ENCODE measurements at regions not wholly inside any gene's neighbourhood (a gene's known extent, or its start where the extent isn't known, plus 50 kb on each side); places are given as distances from the start of the nearest gene placed in this dataset.

DNA sequence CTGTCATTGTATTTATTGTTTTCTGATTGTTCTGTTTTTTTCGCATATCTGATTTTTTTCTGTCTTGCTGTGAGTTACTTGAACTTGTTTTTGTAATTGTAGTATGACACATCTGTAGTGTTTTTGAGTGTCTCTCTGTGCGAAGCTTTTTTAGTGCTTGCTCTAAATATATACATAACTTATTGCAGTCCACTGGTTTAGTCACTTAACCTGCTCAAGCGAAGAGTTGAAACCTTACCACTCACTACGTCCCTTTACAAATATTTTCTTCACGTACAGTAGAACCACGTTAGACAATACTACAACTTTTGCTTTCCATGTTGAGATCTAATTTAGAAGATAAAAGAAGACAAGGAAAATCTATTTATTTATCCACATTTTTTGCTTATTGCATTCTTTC, 713.0 kb upstream of the GRM7 start:
- no peak overlapping the region for H3K4me3 ChIP-seq
- no peaks in the 10 kb centered on the region for H3K27me3 ChIP-seq
- DNase-seq (ENCODE audit: low spot score in 2 of 2), result no peak
- H3K9me3 ChIP-seq, result peaks cover 0 to 5% of the 10 kb centered on the region in 2 donors
- H3K27ac ChIP-seq, result no peak overlapping the region
- H3K4me1 ChIP-seq, result no peaks in the 10 kb centered on the region
- TF ChIP-seq, protein P1, sequence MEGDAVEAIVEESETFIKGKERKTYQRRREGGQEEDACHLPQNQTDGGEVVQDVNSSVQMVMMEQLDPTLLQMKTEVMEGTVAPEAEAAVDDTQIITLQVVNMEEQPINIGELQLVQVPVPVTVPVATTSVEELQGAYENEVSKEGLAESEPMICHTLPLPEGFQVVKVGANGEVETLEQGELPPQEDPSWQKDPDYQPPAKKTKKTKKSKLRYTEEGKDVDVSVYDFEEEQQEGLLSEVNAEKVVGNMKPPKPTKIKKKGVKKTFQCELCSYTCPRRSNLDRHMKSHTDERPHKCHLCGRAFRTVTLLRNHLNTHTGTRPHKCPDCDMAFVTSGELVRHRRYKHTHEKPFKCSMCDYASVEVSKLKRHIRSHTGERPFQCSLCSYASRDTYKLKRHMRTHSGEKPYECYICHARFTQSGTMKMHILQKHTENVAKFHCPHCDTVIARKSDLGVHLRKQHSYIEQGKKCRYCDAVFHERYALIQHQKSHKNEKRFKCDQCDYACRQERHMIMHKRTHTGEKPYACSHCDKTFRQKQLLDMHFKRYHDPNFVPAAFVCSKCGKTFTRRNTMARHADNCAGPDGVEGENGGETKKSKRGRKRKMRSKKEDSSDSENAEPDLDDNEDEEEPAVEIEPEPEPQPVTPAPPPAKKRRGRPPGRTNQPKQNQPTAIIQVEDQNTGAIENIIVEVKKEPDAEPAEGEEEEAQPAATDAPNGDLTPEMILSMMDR (IDR thresholded peaks at IDR 0.05), result no peak
- TF ChIP-seq POLR2AphosphoS5 (IDR thresholded peaks at IDR 0.05) (no peak), POLR2A (IDR thresholded peaks at IDR 0.05) (no peak)
- no peaks in the 10 kb centered on the region for H3K36me3 ChIP-seq
- intact Hi-C loops (cut with DNase I; ENCODE audit: low total_unique reads), result no loop called here

DNA sequence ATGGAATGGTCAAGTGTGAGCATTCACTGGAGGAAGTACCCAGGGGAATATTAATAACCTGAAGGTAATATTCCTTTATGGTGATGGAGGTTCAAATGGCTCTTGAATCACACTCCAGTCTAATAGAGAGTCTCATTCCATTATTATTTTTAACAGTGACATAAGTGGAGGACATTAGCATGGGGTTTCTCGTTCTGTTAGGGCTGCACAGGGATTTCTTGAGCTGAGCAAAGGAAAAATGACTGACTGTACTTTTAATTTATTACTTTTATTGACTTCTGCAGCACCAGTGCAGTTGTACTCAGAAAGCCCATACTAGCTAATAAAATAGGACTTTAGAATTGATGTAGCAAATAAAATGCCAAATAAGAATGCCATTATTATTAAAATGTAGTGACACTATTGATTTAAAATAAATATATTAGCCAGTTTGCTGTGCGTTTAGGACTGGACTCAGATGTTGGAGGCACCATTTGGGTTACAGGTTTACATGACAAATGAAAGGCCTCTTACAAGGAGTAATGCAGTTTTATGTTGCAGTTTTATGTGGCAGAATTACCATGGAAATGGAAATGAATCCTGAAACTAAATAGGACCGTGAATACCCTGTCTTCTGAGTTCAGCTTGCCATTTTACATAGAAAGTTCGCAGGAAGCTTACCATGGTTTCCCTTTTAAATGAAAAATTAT, 705.1 kb upstream of the GRM7 start:
- Histone ChIP-seq H3K9me3 (no peaks in the 10 kb centered on the region), H3K4me1 (no peaks in the 10 kb centered on the region), H3K27me3 (no peaks in the 10 kb centered on the region), H3K36me3 (no peaks in the 10 kb centered on the region), H3K4me3 (no peak overlapping the region), H3K27ac (no peak overlapping the region)
- TF ChIP-seq, protein P1 (IDR thresholded peaks at IDR 0.05), result no peak
- TF ChIP-seq POLR2AphosphoS5 (IDR thresholded peaks at IDR 0.05) (no peak), POLR2A (IDR thresholded peaks at IDR 0.05) (no peak)
- no peak for DNase-seq (ENCODE audit: low spot score in 2 of 2)
- intact Hi-C loops (cut with DNase I; ENCODE audit: low total_unique reads), result no loop called here

DNA sequence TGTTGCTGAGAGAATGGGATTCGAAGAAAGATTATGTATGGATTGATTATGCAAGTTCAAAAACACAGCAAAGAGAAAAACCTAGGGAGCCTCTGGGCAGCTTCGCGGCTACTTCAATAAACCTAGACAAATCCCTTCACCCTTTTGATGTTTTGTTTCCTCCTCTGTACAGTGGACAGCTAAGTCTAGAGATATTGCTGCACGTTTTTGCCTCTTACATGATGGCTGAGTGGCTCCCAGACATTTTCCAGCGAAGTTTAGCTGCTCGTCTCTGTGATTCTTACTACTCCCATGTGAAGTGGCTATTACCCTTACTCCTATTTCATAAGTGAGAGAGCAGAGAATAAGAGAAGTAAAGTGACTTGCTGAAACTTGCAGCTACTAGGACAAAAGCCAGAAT, 695.0 kb upstream of the GRM7 start:
- Histone ChIP-seq H3K4me3 (no peak overlapping the region), H3K36me3 (no peaks in the 10 kb centered on the region), H3K4me1 (no peaks in the 10 kb centered on the region), H3K27ac (no peak overlapping the region), H3K9me3 (no peaks in the 10 kb centered on the region), H3K27me3 (no peaks in the 10 kb centered on the region)
- DNase-seq (ENCODE audit: low spot score in 2 of 2), result no peak
- no peak for TF ChIP-seq POLR2A (IDR thresholded peaks at IDR 0.05)
- TF ChIP-seq, protein P1 (IDR thresholded peaks at IDR 0.05), result no peak
- no peak for TF ChIP-seq POLR2AphosphoS5 (IDR thresholded peaks at IDR 0.05)
- intact Hi-C loops (cut with DNase I; ENCODE audit: low total_unique reads), result no loop called here

DNA sequence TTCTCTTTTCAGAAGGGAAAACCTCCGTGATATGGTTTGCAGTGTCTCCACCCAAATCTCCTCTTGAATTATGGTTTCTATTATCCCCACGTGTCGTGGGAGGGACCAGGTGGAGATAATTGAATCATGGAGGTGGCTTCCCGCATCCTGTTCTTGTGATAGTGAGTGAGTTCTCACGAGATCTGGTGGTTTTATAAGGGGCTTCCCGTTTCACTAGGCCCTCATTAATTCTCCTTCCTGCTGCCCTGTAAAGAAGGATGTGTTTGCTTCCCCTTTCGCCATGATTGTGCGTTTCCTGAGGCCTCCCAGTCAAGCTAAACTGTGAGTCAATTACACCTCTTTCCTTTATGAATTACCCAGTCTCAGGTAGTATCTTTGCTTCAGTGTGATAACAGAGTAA, 692.7 kb upstream of the GRM7 start:
- intact Hi-C loops (cut with DNase I; ENCODE audit: low total_unique reads), result no loop called here
- no peak overlapping the region for H3K27ac ChIP-seq
- no peaks in the 10 kb centered on the region for H3K27me3 ChIP-seq
- no peaks in the 10 kb centered on the region for H3K9me3 ChIP-seq
- no peak overlapping the region for H3K4me3 ChIP-seq
- DNase-seq (ENCODE audit: low spot score in 2 of 2), result no peak
- H3K4me1 ChIP-seq, result no peaks in the 10 kb centered on the region
- TF ChIP-seq, protein P1 (IDR thresholded peaks at IDR 0.05), result no peak
- no peak for TF ChIP-seq POLR2AphosphoS5 (IDR thresholded peaks at IDR 0.05)
- TF ChIP-seq POLR2A (IDR thresholded peaks at IDR 0.05), result no peak
- H3K36me3 ChIP-seq, result no peaks in the 10 kb centered on the region

DNA sequence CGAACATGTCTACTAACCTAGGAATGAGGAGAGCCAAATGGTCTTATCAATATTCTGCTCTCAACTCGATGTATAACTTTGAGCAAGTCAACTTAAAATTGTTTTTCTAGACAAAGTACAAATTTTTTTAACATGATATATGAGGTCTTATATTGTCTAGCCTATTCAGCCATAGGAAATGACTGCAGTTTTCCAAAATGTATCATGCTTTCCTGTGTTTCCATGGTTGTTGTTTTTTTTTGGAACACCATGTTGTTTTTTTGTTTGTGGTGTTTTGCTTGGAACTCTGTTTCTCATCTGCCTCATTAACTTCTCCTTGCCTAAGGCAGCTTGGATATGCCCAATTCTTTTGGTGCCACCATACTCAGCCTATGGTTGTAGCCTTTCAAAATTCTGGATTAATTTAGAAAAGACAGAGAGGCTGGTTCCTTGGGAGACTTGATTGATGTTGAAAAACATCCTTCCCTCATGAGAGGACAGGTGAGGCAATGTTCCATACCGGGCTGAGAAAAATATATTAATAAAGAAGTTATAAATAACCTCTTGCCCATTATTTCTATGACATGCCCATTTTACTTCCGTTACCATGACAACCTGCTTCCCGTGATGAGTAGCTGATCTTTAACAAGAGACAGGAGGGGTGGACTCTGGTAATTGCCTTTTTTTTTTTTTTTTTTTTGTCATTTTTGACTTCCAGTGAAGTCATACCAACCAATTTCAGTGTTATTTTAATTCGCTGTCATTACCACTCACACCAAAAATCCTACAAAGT, 687.9 kb upstream of the GRM7 start:
- Histone ChIP-seq H3K9me3 (no peaks in the 10 kb centered on the region), H3K36me3 (no peaks in the 10 kb centered on the region), H3K27ac (no peak overlapping the region), H3K27me3 (no peaks in the 10 kb centered on the region), H3K4me1 (no peaks in the 10 kb centered on the region), H3K4me3 (no peak overlapping the region)
- no peak for DNase-seq (ENCODE audit: low spot score in 2 of 2)
- intact Hi-C loops (cut with DNase I; ENCODE audit: low total_unique reads), result no loop called here
- TF ChIP-seq POLR2A (IDR thresholded peaks at IDR 0.05) (no peak), POLR2AphosphoS5 (IDR thresholded peaks at IDR 0.05) (no peak)
- TF ChIP-seq, protein P1 (IDR thresholded peaks at IDR 0.05), result no peak
